H1 (cell line): ENCODE measurements at regions not wholly inside any gene's neighbourhood (a gene's known extent, or its start where the extent isn't known, plus 50 kb on each side); places are given as distances from the start of the nearest gene placed in this dataset.

Experiments
- CBX8 ChIP-seq: fragments of 300-800, 300-1000 bp; sonication (generic); IDR thresholded peaks from 2 replicates; pipeline ENCODE4 v1.7.1; 2016; ENCODE audit warnings: low read depth, low read length, borderline replicate concordance
- PHF8 ChIP-seq: fragments of 200-600 bp; sonication (generic); conservative IDR thresholded peaks from 2 replicates; pipeline ENCODE4 v1.7.1; 2012; ENCODE audit warnings: low read depth, mild to moderate bottlenecking, inconsistent platforms, low read length, moderate library complexity
- SUZ12 ChIP-seq: fragments of 200-600 bp; sonication (generic); IDR thresholded peaks from 2 replicates; pipeline ENCODE4 v1.6.1; 2012; ENCODE audit warnings: mild to moderate bottlenecking, inconsistent platforms, low read length, moderate library complexity, mixed read lengths
- TBP ChIP-seq: IDR thresholded peaks from 2 replicates; pipeline ENCODE4 v1.6.1; 2011; ENCODE audit warnings: low read depth, low read length, improper control_type of control experiment
- TF ChIP-seq, protein P1 (sequence below): IDR thresholded peaks from 2 replicates; pipeline ENCODE4 v1.6.1; 2012; ENCODE audit warnings: low read length, inconsistent platforms

DNA sequence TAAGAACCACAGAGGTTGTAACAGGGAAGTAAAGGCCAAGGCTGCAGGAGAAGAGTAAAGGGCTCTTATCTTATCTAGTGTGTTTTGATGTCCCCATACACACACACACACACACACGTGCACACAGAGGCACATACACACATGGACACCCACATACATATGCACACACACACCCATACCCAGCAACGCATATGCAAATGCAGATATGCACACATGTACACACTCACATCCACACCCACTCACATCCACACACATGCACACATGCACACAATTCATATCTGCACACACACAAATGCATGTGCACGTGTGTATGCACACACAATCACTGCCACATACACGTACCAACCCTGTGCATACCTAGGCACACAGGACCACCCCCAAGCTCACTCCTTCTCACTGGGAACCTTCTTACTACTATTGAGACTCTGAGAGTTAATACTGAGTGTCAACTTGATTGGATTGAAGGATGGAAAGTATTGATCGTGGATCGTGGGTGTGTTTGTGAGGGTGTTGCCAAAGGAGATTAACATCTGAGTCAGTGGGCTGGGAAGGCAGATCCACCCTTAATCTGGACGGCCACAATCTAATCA is 99.0 kb upstream of the AKAP13 start (continued):
- TF ChIP-seq, protein P1, sequence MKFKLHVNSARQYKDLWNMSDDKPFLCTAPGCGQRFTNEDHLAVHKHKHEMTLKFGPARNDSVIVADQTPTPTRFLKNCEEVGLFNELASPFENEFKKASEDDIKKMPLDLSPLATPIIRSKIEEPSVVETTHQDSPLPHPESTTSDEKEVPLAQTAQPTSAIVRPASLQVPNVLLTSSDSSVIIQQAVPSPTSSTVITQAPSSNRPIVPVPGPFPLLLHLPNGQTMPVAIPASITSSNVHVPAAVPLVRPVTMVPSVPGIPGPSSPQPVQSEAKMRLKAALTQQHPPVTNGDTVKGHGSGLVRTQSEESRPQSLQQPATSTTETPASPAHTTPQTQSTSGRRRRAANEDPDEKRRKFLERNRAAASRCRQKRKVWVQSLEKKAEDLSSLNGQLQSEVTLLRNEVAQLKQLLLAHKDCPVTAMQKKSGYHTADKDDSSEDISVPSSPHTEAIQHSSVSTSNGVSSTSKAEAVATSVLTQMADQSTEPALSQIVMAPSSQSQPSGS = no peak
- TF ChIP-seq CBX8 = no peak
- TF ChIP-seq TBP = no peak
- TF ChIP-seq SUZ12 = no peak
- no peak for TF ChIP-seq PHF8
